Transverse colon (tissue), 4 donors: ENCODE measurements at regions not wholly inside any gene's neighbourhood (a gene's known extent, or its start where the extent isn't known, plus 50 kb on each side); places are given as distances from the start of the nearest gene placed in this dataset.

Source experiments
- DNase-seq: peaks from one replicate; pipeline ENCODE4 v3.0.0-alpha.2; 2019
- H3K27ac ChIP-seq, 4 donors: fragments of 200-600 bp; sonication (generic); 2 replicates each; pipeline ENCODE4 v1.5.1; 2016 to 2018; ENCODE audit warnings: inconsistent platforms in 4 of 4
- H3K27me3 ChIP-seq: fragments of 200-600 bp; sonication (generic); 2 replicates; pipeline ENCODE4 v1.5.1; 2017; ENCODE audit warnings: inconsistent platforms
- H3K36me3 ChIP-seq, 4 donors: fragments of 200-600 bp; sonication (generic); 2 replicates each; pipeline ENCODE4 v1.5.1; 2017 to 2019; ENCODE audit warnings: inconsistent platforms in 4 of 4
- H3K4me1 ChIP-seq, 4 donors: fragments of 200-600 bp; sonication (generic); 2 replicates each; pipeline ENCODE4 v1.5.1; 2017 to 2020; ENCODE audit warnings: inconsistent platforms in 4 of 4
- H3K4me3 ChIP-seq, 4 donors: fragments of 200-600 bp; sonication (generic); 1 replicate in 1 of 4; 2 replicates in 3 of 4; pipeline versions ENCODE4 v1.5.1 to v1.6.1; 2017 to 2019; ENCODE audit warnings: inconsistent platforms in 4 of 4
- H3K9me3 ChIP-seq, 2 donors: fragments of 200-600 bp; sonication (generic); 2 replicates each; pipeline ENCODE4 v1.5.1; 2017 to 2019; ENCODE audit warnings: inconsistent platforms in 2 of 2
- CTCF ChIP-seq, 5 experiments: fragments of 200-600 bp in 3 of 5; fragments of 450-650 bp in 2 of 5; sonication (generic) in 3 of 5; IDR thresholded peaks; 1 replicate in 2 of 5; 2 replicates in 3 of 5; pipeline ENCODE4 v1.5.1; 2016 to 2017; ENCODE audit warnings: antibody characterized with exemption in 5 of 5, inconsistent platforms in 3 of 5, mild to moderate bottlenecking in 2 of 5, moderate library complexity in 1 of 5
- EP300 ChIP-seq: sonication (generic); formaldehyde crosslinking; IDR thresholded peaks from one replicate; pipeline ENCODE4 v1.6.1; 2017; ENCODE audit warnings: antibody characterized with exemption, low read depth
- POLR2A ChIP-seq: fragments of 450-650 bp; IDR thresholded peaks from one replicate; pipeline ENCODE4 v1.6.1; 2016; ENCODE audit warnings: antibody characterized with exemption, mild to moderate bottlenecking, moderate library complexity
- POLR2AphosphoS5 ChIP-seq, 3 donors: sonication (generic); formaldehyde crosslinking; IDR thresholded peaks; one replicate each; pipeline ENCODE4 v1.6.1; 2016; ENCODE audit warnings: antibody characterized with exemption in 3 of 3
- WGBS, 2 donors: methylation state at CpG; one replicate each; pipeline ENCODE4 v1.1.5; 2018; ENCODE audit warnings: low coverage in 1 of 2; 5-methylcytosine and 5-hydroxymethylcytosine counted together
- in situ Hi-C, 4 donors: fragments of 200-750 bp; cut with MboI; loops; one replicate each; pipeline versions ENCODE4 v1.15.0 to v1.15.1; 2017; ENCODE audit warnings: low sequenced_read_pairs in 3 of 4, low pct_ligation_motif_present in 1 of 4, low pct_unique_long_range_greater_than_20kb in 1 of 4
- intact Hi-C: fragments of 100-400 bp; cut with DNase I; formaldehyde crosslinking; loops from one replicate; pipeline ENCODE4 v1.15.1; 2023; ENCODE audit warnings: low total_unique reads

- WGBS, 2 donors = 74 to 89% methylated on average over 2 to 4 of the region's 4 CpGs
- intact Hi-C loops = no loop called here
- no peak for TF ChIP-seq POLR2AphosphoS5 (IDR thresholded peaks at IDR 0.05)
- TF ChIP-seq EP300 = no peak
- TF ChIP-seq POLR2A = no peak
- TF ChIP-seq CTCF (IDR thresholded peaks at IDR 0.05) = no peak
- H3K9me3 ChIP-seq = no peaks in the 10 kb centered on the region
- no peak overlapping the region for H3K27ac ChIP-seq
- H3K4me3 ChIP-seq = no peak overlapping the region
- in situ Hi-C loops = no loop called here
- no peaks in the 10 kb centered on the region for H3K27me3 ChIP-seq
- H3K4me1 ChIP-seq = no peaks in the 10 kb centered on the region
- DNase-seq = no peak
- H3K36me3 ChIP-seq = no peaks in the 10 kb centered on the region
Observed at GRCh38 chr7:68692511-68692910, 905.8 kb upstream of the AUTS2 start.

GRCh38 chr7:68694656-68695055 is 903.6 kb upstream of the AUTS2 start:
- TF ChIP-seq POLR2AphosphoS5 (IDR thresholded peaks at IDR 0.05) = no peak
- no peaks in the 10 kb centered on the region for H3K27me3 ChIP-seq
- H3K36me3 ChIP-seq = no peaks in the 10 kb centered on the region
- H3K4me1 ChIP-seq = no peaks in the 10 kb centered on the region
- in situ Hi-C loops = no loop called here
- DNase-seq = no peak
- WGBS, 2 donors = 36 to 48% methylated on average over 1 of the region's 1 CpG
- no peak overlapping the region for H3K4me3 ChIP-seq
- no peaks in the 10 kb centered on the region for H3K9me3 ChIP-seq
- intact Hi-C loops = no loop called here
- no peak overlapping the region for H3K27ac ChIP-seq

GRCh38 chr7:68697796-68698280 is 900.4 kb upstream of the AUTS2 start:
- intact Hi-C loops = no loop called here
- H3K4me1 ChIP-seq = no peaks in the 10 kb centered on the region
- TF ChIP-seq CTCF (IDR thresholded peaks at IDR 0.05) (no peak), EP300 (no peak), POLR2A (no peak), POLR2AphosphoS5 (IDR thresholded peaks at IDR 0.05) (no peak)
- H3K27me3 ChIP-seq = no peaks in the 10 kb centered on the region
- in situ Hi-C loops = no loop called here
- no peaks in the 10 kb centered on the region for H3K9me3 ChIP-seq
- no peak overlapping the region for H3K27ac ChIP-seq
- no peaks in the 10 kb centered on the region for H3K36me3 ChIP-seq
- DNase-seq = no peak
- no peak overlapping the region for H3K4me3 ChIP-seq
- 64 to 73% methylated on average over 4 to 7 of the region's 7 CpGs for WGBS, 2 donors

GRCh38 chr7:68699090-68699711 is 899.1 kb upstream of the AUTS2 start:
- intact Hi-C loops = no loop called here

More at GRCh38 chr7:68699090-68699711, 899.1 kb upstream of the AUTS2 start:
- 47 to 55% methylated on average over 3 to 6 of the region's 6 CpGs for WGBS, 2 donors
- TF ChIP-seq EP300 (no peak), CTCF (IDR thresholded peaks at IDR 0.05) (no peak), POLR2AphosphoS5 (IDR thresholded peaks at IDR 0.05) (no peak), POLR2A (no peak)
- no peak for DNase-seq
- no peak overlapping the region for H3K4me3 ChIP-seq
- no peak overlapping the region for H3K27ac ChIP-seq
- in situ Hi-C loops = no loop called here
- H3K36me3 ChIP-seq = no peaks in the 10 kb centered on the region
- no peaks in the 10 kb centered on the region for H3K27me3 ChIP-seq
- no peaks in the 10 kb centered on the region for H3K9me3 ChIP-seq
- H3K4me1 ChIP-seq = no peaks in the 10 kb centered on the region
